GF-D8 (cell line): ENCODE measurements at regions not wholly inside any gene's neighbourhood (a gene's known extent, or its start where the extent isn't known, plus 50 kb on each side); places are given as distances from the start of the nearest gene placed in this dataset.
"Not testable (repeated sequence)": the region's sequence is repeated elsewhere in the genome, so short reads cannot be mapped to it uniquely, and the experiment has no call there.

Source experiments
- DNase-seq: peaks from one replicate; lab custom pipeline; 2025; lab: John Stamatoyannopoulos, UW

DNA sequence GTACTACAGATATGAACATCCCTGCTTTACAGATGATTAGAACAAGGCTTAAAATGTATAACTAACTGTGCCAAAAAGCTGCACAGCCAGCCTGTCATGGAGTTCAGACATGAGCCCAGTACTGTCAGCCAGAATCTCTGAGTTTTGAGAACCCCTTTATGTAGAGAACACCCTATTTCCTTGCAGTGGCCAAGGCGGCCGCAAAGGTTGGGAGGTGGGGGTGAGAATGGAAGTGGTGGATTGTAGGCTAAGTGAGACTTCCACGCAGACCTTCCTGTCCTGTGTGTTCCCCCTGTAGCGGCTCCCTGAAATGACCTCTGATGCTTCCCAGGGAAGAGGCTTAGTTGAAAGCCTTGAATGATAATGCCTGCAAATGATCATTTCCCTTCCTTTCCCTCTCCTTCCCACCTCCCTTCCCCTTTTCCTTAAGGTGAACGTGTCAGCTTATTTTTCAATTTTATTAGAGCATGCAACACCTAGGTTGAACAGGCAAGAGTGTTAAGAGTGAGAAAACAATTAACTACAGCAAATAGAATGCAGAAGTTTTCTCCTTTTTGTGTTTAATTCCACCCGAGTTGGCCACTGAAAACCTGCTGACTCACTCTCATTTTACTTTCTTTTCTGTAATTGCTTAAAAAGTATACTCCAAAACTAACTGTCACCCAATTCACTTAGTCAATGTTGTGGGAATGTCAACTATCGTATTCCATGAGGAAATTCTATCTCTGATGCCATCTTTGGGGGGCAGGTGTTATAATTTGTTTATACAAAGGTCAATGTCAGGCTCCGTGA, 167.0 kb upstream of the EDNRB start:
- no peak for DNase-seq

DNA sequence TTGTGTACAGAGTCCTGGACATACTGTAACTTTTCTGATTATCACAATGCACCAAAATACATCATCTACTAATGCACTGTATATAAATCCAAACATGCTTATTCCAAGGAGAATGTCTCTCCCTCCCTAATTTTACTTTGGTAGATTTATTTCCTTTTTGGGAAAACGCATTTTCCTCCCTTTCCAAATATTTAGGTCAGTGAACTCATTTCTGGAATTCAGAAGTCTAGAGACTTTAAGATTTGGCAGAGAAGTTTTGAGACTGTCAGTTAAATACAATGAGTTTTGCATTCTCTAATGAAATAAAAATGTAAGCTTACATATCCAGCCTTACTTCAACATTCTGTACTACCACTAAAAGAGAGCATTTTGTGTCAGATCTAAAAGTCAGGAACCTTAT, 165.8 kb upstream of the EDNRB start:
- DNase-seq = no peak

DNA sequence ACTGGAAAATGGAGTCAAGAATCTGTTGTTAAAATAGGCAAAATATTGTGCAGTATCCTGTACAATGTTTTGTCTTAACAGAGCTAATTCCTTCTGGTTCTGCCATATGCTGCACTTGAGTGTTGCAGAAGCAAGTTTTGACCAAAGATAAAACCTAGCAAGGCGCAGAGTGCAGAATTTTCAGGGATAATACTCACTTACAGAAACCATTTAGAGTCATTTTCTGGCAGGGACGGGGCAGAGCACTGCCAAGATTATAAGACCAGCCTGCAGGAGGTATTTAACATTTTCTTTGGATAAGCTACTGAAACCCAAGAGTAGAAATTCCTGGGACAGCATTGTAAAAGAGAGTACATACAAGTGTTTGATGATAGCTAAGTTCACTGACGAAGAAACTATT, 159.5 kb upstream of the EDNRB start:
- no peak for DNase-seq

DNA sequence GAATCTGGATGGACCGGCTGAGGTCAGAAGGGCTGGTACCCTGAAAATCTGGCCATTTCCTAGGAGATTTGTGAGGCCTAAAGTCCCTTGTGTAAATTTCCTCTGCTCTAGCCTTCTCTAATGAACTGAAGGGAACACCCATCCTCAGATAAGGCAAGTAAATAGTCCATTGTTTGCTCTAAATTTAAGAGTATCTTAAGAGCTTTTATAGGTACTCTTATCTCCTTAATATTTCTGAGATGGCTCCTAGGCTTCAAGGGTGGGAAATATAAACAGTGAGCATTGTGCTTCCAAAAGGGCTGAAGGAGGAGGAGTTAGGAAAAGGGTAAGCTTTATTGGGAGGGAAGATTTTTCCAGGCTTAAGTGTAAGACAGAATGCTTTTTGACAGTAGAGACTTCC, 148.7 kb upstream of the EDNRB start:
- DNase-seq = no peak

DNA sequence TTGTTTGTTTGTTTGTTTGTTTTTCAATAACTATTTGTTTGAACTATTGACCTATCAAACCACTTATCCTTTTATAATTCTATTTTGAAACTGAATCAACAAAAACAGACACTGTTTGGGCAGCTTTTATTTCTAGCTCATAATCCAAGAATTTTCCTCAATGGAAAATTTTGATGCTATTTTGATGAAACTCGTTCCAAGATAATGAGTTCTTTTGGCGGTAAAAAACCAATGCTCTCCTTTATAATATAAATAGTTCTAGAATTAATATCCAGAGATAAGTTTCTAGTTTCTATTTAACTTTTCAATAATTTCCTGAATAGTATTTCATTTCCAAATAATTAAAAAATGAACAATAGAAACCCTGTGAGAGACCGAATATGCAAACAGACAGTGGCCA, 146.5 kb upstream of the EDNRB start:
- DNase-seq = no peak

DNA sequence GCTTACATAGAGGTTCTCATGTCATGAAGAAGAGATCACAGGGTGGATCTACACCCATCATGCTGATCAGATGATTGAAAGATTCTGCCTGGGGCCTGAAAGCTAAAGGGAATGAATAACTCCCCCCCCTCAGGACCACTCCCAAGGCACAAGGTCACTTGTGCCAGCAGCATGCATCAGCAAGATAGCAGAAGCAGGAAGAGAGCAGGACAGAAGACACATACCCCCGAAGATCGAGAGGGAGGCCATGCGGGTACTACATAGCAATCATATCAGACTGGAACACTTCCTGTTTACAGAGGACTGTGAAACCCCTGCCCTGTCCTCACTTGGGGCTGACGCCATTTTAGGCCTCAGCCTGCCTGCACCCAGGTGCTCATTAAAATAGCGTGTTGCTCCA, 143.2 kb upstream of the EDNRB start:
- DNase-seq = no peak

DNA sequence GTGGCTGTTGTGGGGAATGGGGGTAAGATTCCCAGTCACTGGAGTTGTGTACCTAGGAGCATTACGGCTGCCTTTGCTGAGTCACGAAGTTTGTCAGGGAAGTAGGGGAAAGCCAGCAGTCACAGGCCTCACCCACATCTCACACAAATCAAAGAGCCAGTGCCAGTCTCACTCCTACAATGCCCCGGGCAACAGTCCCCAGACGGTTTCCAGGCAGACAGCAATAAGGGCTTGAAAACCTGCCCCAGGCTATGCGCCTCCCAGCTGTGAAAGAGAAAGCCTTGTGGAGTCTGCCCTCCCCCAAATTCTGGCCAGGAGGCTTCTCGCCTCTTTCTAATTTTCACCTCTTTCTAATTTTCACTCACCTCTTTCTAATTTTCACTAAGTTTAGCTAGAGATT, 142.3 kb upstream of the EDNRB start:
- DNase-seq = no peak

DNA sequence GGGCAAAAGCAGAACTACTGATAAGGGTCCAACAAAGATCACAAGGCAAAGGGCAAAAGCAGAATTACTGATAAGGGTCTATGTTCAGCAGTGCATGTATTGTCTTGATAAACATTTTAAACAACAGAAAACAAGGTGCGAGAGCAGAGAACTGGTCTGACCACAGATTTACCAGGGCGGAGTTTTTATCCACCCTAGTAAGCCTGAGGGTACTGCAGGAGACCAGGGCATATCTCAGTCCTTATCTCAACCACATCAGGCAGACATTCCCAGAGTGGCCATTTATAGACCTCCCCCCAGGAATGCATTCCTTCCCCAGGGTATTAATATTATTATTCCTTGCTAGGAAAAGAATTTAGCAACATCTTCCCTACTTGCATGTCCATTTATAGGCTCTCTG, 138.2 kb upstream of the EDNRB start:
- DNase-seq = not testable (repeated sequence)

DNA sequence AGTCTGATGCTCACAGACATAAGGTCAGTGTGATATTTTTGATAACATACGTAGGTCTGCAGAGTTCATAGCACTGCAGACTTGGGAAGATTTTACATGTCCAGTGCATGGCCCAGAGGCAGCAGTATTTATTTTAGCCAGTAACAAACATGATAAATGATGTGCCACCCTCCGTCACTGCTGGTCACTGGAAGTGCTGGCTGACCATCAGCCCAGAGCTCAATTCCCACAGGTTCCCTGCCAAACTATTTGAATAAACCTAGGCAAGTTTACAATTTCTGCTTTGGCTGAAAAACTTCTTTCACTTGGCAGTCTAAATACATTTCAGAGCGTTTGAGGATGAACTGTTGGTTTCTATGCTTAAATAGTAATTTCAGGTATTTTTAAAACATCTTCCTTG, 135.5 kb upstream of the EDNRB start:
- DNase-seq = no peak

DNA sequence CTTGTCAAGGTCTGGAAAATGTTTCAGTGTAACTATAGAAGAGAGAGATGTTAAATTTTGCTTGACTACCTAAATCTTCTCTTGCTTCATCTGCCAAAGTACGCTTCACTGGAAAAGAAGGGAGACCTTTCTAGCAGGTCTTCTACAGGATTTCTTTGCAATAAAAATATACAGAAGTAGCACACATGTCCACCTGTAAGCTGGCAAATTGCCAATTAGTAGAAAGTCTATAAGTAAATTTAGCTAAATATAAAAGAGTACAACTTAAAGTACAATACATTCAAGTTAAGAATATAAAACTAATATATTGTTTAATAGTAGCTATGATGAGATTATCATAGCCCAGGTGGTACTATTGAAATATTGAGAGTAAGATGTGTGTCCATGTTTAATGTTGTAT, 128.5 kb upstream of the EDNRB start:
- no peak for DNase-seq

DNA sequence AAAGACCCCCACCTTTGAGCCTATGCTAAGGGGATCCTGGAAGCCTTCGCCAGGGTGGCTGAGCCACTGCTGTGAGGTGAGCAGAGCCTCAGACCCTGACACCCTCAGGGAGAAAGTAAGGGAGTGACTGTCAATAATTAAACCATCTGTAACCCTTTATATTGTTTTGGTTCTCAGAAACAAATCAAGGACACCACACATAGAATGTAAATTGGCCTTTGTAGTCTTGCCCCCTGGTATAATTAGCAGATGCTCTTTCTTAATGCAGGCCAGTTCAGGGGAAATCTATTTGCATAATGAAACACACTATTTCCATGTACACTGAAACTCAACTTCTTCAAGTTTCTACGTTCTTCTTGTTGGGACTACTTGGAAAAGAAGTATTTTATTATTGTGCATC, 127.7 kb upstream of the EDNRB start:
- DNase-seq = no peak

DNA sequence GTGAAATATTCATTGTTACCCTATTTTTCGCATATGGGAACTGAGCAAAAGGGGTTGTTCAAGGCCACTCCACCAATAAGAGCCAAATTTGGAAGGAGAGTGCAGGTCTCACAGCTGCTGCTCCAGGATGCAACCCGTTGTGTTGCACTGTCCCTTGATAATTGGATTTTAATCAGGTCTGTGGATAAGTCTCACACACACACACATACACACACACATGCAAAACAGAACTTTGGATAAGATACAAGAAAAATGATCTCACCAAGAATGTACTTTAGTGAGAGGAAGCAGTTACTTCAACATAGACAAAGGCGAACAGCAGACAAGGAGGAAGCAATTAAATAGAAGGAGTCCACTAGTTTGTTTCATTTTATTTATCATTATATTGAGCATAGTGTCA, 127.3 kb upstream of the EDNRB start:
- DNase-seq = no peak

DNA sequence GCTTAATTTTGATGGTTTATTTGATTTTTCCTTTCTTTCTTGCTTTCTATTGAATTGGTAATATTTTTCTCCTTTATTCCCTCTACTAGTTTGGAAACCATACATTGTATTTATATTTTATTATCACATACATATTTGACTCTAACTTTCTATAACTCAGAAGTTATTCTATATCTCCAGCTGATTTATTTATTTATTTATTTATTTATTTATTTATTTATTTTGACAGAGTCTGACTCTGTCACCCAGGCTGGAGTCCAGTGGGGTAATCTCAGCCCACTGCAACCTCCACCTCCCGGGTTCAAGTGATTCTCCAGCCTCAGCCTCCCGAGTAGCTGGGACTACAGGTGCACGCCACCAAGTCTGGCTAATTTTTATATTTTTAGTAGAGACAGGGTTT, 122.7 kb upstream of the EDNRB start:
- not testable (repeated sequence) for DNase-seq

DNA sequence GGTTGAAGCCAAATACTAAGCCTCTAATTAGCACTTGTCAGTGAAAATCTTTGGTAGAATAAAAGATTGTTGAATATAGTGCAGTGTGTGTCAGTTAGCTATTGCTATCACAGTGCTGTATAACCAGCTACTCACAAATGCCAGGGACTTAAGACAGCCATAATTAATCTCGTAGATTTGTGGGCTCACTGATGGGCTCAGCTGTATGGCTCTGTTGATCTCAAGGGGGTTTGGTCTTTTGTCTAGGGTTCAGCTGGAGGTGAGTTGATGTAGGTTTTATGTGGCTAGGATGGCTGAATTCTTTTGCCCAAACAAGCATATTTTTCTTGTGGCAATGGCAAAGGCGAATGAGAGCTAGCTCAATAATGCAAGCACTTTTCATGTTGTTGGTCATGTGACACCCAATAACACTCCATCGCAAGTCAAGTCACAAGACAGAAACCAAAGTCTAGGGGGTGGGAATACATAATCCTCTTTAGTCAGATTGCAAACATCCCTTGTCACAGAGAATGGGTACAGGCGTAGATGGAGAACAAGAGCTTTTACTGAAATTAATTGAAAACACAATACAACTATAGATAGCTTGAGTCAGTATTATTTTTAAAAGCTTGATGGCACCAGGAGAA, 121.7 kb upstream of the EDNRB start:
- no peak for DNase-seq

DNA sequence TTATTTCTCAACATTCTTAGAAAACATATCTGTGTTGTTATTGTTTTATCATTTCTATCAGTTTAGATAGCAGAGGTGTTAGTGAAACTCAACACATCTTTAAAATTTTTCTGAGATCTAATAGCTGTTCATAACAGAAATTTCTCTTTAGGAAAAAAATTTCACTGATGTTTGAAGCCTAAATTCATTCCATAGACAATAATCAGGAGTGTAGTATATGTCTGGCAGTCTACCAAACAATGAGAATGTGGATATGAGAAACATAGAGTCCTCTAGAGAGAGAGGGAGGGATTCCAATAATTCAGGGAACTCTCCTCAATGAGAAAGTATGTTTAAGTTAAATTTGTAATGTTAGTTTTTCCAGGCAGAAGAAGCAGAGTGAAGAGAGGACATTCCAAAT, 118.2 kb upstream of the EDNRB start:
- no peak for DNase-seq

DNA sequence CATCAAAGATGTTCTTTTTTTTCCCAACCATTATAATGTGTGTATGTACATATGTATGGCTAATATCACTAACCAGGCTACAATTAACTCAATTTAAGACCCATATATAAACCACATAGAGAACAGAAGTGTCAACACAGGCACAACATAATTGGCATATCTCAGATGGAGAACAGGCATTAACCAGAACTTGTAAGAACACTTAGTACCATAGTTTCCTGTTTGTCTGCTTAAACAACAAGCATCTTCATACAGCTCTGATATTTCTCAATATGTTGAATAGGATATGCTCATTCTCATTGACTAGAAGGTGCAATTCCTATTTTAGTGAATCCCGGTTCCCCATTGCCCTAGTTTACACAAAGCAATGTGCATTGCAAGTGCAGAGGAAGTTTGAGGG, 116.9 kb upstream of the EDNRB start:
- DNase-seq = no peak

DNA sequence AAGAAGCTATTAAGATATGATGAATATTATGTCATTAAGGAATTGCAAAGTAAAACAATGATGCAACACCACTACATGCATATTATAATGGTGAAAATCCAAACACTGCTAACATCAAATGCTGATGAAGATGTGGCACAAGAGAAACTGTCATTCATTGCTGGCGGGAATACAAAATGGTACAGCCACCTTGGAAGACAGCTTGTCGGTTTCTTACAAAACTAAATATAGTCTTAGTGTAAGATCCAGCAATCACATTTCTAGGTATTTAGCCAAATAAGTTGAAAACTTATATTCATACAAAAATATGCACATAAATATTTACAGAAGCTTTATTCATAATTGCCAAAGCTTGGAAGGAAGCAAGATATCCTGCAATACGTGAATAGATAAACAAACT, 114.9 kb upstream of the EDNRB start:
- no peak for DNase-seq

DNA sequence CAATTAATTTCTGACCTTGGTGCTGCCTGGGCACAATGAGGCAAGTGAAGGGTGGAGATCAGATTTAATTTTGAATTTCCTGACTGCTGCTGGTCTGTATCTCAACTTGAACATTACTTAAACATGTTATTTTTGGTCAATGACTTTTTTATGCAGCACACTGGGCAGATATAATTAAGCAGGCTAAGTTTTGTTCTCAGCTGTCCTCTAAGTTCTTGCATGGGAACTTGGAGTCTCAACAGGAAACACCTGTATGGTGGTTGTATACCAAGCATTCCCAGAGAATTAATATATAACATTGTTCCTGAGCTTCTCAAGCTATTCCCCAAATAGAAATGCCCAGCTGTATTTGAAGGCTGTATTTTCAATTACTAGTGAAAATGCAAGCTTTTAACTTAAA, 113.5 kb upstream of the EDNRB start:
- no peak for DNase-seq

DNA sequence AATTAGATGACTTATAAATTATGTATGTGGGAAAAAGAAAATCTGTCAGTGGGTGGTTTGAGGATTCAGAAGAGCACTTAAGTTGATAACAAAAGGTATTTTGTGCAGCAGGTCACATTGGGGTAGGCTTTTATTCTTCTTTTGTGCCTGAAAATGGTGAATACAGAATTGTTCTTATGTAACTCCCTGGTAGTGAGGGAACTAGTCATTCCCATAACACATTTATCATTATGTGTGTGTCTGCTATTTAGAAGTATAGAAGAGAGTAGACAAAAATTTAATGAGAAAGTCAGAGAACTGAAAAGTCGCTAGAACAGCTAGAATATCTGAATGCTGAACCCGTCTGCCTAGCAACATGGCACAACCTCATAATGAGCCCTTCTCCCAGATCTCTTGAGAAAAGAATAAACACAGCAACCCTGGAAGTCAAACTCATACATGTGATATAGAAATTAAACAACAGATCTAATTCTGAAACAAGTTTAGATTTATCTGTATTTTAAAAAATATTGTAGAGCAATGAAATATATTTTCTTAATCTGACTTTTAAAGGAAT, 111.8 kb upstream of the EDNRB start:
- no peak for DNase-seq

DNA sequence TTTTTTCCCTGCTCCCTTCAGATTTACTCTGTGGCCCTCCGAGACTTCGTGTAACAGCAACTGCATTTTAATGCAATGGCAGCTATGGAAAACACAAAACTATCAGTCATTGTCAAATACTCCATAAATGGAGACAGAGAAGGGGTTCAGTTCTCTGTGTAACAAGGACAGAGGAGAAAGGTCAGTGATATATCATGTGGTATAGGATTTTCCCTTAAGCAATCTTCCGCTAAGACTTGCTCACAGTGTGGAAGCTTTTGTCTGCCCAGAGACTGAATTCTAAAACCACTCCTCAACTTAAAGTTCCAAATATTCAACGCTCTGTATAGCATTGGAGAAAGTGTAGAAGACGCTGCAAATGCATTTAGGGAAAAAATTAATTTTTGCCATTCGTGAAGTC, 111.3 kb upstream of the EDNRB start:
- no peak for DNase-seq

DNA sequence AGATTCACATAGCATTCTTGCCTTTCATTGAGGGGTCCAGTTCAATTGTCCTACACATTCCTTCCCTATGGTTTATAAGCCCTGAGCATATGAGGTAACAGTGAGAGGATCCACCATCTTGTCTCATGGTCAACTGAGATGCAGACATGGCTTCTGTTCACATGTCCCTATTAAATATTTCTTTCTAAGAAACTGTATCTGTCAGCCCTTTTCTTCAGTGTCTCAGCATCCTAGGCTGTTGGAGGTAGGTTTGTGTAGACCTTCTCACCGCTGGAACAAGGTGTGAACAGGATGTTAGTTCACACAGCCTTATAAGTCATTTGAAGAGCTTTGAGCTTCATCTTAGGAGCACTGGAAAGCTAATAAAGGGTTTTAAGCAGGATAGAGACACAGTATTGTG, 110.3 kb upstream of the EDNRB start:
- no peak for DNase-seq

DNA sequence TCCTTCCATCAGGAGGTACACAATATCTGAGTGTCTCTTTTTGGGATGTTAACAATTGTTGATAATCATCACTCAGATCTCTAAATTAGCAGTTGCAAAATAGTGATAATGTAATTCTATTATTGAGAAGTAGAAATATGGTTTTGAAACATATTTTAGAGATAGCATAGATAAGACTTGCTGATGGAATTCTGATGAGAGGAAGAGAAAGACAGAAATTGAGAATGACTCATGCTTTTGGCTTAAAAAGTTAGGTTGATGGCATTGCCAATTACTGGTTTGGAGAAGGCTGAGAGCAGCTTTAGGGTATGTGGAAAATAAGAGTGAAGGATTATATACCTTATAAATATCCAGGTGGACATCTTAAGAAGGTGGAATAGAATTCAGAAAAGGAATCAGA, 106.4 kb upstream of the EDNRB start:
- DNase-seq = no peak

DNA sequence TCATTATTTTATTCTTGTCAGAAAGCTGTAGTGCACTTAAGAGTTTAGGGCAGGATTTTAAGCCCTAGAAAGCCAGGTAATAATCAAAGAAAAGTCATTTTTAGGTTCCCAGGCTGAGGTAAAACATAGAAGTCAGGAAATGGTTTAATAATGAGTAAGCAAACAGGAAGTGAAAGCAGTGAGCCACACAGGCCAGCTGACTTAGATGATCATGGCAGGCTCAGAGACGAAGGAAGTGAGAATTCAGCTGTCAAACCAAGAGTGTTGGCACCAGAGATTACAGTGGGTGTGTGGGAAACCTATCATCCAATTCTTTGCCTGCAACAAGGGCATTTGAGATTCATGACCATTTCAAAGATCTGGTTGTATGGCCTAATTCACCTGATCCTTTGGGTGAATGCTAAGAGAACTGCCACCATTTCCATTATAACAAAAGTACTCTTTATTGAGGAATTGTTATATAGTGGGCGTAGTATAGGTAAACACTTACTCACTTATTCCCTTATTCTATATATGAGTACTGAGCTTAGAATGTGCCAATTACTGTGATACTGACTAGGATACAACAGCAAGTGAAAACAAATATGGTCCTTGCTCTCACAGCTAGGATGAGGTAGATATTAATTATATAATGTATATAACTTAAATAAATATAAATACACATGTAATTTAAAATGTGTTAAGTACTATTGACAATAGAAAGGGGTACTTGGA, 103.7 kb upstream of the EDNRB start:
- DNase-seq = no peak
